GM18499 (cell line): ENCODE measurements at regions not wholly inside any gene's neighbourhood (a gene's known extent, or its start where the extent isn't known, plus 50 kb on each side); places are given as distances from the start of the nearest gene placed in this dataset.

Experiments used
- ATAC-seq: cut with Tn5 transposase; IDR thresholded peaks from one replicate; pipeline ENCODE4 v1.9.1; 2021; ENCODE audit warnings: moderate number of reproducible peaks; ENCODE audit not compliant: insufficient read depth, unreplicated experiment

DNA sequence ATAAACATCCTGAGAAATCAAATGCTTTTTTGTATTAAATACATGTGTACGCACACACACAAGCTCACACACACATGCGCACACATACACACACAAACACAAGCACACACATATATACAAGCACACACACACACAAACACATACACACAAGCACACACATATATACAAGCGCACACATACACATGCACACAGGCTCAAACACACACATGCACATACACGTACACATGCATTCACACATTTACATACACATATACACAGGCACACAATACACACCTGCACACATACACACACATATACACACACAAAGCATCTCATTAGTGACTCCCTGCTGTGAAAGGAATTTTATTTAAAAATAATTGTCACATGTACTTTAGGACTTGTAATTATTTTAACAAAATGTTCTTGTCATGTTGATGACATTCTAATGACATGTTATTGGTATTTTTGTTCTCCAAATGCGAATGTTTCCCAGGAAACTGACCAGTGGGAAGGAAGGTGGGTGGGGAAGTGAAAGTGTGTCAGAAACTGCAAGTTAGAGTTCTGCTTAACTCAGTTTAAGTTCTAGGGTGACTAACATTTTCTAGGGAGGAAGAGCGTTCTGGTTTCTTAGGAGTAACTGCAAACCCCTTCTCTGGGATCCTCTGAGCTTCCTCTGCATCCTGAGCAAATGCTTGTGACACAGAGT lies 113.9 kb upstream of the ZNF217 start:
- ATAC-seq: no peak

DNA sequence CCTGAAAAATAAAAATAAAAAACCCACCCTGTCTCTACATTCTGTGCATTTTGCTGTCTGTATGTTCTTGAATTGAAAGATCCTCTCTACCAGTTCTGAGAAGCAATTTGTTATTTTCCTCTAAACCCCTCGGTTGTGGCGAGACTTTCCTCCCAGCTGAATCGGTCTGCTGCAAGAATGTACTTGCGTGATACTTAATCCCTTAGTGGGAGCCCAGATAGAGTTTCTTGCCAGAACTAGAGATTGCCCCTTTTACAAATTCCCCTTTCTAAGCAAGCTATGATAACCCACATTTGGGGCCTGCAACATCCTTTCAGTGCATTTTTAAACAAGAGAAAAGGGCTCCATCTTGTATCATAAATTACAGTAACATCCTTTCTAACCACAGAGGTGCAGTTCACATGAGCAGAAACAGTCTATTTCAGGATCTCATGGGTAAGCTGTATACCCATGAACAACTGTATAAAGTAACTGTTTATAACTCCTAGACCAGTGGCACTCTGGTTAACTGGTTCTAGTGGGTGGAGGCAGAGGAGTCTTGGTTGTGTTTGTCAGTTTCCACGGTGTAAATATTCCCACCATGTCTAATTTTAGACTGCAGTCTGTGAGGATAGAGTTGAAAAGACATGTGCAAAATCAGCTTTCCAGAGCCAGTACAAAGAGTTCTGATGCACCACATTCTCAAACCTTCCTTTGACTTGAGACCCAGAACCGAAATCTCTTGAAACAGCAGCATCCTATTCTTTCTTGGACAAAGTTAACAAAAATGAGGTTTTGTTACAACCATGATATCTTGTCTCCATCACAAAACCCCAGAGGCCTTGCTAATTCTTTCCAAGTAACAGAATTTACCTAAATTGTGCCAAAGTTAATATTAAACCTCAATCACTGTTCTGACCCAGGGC lies 113.1 kb upstream of the ZNF217 start:
- no peak for ATAC-seq

DNA sequence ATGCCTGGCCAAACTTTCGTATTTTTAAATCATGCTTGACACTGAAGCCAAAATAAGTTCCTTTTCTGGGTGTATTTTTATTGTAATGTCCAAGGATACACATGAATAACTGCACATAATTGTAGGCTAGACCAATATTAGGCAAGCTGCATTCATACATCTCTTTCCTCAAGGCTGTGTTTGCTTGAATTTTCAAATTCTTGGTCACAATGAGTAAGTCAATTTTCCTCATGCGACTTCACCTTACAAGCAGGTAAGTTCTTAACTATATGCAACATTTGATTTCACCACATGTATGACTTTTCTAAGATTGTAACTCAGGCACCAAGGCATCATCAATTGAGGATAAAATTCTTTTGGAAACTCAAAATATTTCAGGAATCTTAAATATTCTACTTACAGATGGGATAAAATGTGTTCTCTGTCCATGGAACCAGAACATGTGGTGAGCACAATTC lies 112.4 kb upstream of the ZNF217 start:
- ATAC-seq: no peak

DNA sequence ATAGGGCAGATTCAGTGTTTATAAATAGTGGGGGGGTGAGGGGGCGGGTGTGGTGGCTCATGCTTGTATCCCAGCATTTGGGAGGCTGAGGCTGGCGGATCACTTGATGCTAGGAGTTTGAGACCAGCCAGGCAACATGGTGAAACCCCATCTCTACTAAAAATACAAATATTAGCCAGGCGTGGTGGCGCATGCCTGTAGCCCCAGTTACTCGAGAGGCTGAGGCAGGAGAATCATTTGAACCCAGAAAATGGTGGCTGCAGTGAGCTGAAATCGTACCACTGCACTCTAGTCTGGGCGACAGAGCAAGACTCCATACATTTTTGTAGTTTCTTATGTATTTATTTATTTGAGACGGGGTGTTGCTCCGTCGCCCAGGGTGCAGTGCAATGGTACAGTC lies 109.0 kb upstream of the ZNF217 start:
- no peak for ATAC-seq

DNA sequence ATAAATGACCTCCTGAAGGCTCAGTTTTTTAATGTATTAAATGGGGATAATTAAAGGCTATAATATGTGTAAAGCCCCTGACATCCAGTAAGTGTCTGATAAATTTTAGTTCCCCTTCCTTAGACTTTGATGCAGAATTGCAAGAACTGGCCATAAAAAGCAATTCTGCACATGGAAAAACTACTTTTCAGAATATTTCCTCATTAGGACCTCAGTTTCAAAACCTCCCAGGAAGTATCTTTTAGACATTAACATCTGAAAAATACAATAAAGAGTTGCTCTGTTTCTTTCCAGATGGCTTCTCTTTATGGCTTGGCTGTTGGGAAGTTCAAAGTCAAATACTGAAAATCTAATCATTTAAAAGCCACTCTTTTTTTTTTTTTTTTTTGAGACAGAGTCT lies 106.3 kb upstream of the ZNF217 start:
- ATAC-seq: no peak

DNA sequence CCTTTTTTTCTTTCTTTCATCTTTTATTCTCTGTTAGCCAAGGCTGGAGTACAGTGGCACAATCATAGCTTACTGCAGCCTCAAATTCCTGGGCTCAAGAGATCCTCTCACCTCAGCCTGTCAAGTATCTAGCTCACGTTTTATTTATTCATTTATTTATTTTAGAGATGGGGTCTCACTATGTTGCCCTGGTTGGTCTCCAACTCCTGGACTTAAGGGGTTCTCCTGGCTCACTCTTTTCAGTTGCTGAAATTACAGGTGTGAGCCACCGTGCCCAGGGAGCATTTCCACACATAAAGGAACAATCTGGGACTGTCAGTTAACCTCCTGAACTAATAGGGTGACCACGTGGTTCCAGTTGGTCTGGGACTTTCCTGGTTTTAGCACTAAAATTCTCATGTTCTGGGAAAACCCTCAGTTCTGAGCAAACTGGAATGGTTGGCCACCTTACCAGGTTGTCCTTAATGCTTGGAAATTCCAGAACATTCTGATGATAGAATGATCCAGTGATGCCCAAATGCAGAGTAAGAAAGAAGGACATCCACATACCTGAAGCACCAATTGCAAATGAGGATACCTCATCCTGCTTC lies 105.5 kb upstream of the ZNF217 start:
- no peak for ATAC-seq

DNA sequence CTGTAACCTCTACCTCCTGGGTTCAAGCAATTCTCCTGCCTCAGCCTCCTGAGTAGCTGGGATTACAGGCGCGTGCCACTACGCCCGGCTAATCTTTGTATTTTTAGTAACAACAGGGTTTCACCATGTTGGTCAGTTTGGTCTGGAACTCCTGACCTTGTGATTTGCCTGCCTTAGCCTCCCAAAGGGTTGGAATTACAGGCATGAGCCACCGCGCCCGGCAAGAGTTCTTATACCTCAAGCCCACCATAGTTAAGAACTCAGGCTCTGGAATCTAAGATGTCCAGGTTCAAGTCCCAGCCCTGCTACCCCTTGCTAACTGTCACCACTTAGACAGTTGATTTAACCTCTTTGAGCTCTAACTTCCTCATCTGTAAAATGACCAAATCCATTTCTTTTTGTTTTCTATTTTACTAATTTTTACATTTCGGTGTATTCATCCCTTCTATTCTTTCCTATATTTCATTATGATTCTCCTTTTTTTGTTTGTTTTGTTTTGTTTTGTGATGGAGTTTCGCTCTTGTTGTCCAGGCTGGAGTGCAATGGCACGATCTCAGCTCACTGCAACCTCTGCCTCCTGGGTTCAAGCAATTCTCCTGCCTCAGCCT lies 104.8 kb upstream of the ZNF217 start:
- ATAC-seq: no peak

DNA sequence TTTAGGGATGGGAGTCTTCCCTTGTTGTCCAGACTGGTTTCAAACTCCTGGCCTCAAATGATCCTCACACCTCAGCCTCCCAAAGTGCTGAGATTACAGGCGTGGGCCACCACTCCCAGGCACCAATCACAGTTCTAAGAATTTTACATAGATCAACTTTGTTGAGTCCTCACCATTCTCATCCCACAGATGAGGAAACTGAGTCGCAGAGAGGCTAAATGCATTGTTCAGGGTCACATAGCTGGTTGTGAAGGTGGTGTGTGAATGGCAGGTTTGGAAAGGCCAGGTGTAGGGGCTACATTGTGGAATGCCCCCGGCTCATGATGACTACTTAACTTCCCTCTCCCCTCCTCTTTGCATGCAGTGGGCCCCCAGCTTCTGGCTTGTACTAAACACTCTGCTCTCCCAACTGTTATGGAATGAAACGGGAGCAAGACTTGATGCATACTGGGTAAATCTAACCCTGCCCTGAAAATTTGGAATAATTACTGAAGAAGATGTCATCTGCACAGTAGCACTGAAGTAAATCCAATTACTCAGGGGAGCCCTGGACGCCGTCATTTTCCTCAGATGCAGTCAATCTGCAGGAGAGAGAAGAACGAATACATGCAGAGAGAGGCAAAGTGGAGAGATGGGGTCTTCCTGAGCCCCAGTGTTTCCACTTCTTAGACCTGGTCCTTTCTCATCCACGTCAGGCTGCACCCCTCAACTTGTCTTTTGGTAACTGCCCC lies 102.3 kb upstream of the ZNF217 start:
- ATAC-seq: no peak

DNA sequence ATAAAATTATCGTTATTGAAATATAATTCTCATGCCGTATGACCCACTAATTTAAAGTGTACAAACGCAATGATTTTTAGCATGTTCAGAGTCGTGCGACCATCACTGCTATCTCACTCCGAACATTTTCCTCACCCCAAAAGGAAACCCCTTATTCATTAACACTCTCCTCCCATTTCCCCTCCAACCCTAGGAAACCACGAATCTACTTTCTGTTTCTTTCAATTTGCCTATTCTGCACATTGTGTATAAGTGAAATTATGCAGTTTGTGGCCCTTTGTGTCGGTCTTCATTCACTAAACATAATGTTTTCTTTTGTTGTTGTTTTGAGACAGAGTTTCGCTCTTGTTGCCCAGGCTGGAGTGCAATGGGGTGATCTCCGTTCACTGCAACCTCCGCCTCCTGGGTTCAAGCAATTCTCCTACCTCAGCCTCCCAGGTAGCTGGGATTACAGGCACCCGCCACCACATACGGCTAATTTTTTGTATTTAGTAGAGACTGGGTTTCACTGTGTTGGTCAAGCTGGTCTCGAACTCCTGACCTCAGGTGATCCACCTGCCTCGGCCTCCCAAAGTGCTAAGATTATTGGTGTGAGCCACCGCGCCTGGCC lies 99.7 kb upstream of the ZNF217 start:
- ATAC-seq: no peak

DNA sequence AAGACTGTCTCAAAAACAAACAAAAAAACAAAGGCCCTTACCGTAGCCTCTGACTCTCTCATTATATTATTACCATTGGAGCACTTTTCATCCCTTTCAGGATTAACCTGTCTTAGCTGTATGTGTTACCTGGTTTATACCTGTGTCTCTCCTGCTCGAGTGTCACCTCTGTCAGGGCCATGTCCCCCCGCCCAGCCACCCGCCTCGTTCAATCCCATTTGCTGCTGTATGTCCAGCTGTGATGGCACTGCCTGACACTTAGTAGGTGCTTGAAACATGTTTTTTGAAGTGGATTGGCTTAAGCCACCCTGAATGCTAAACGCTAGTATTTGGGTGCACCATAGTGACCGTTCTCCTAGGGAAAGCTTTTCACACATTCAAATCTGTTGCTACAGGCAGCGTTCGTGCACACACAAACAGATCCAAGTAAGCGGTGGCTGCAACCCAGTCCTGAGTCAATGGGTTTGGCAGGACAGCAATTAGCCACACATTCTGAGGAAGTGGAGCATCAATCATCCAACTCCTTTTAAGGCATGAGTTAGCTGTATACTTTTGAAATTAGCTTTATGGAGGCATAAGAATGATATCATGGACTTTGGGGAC lies 98.9 kb upstream of the ZNF217 start:
- ATAC-seq: no peak

DNA sequence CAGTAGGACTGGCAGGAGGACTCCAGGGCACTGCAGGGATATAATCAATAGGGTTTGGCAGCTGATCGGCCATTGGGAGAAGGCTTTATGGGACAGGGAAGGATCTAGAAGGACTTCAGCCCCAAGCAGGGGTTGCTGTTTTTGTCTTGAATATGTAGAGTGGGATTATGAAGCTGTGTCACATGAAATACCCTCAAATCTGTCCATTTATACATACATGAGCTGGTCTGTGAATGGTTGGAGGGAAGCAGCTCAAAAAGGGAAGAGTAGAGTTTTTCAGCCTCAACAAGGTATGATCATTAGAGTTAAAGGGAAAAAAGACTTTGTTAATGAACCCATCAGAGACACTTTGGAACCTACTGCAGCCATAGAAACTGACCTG lies 98.2 kb upstream of the ZNF217 start:
- ATAC-seq: no peak

DNA sequence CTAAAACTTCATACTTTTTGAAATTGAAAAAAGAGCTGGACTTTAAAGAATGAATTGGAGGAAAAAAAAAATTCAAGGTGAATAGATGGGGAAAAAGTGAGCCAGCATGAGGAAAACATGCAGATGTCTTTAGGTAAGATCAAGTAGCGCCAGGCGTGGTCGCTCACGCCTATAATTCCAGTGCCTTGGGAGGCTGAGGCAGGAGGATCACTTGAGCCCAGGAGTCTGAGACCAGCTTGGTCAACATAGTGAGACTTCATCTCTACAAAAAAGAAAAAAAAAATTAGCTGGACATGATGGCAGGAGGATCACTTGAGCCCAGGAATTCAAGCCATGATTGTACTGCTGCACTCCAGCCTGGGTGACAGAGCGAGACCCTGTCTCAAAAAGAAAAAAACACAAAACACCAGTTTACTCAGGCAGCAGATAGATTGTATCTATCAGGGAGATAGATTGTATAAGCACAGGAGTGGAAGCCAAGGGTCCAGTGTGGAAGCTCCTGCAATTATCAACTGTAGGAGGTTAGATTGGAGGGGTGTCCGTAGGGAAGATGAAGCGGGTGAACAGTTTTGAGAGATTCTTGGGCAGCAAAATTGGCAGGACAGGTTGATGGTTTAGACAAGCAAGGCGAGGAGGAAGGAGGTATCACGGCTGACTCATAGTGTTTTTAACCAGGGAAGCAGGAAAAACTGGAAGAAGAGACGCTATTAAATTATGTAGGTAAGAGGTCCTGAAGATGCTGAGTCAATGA lies 97.6 kb upstream of the ZNF217 start:
- ATAC-seq: no peak

DNA sequence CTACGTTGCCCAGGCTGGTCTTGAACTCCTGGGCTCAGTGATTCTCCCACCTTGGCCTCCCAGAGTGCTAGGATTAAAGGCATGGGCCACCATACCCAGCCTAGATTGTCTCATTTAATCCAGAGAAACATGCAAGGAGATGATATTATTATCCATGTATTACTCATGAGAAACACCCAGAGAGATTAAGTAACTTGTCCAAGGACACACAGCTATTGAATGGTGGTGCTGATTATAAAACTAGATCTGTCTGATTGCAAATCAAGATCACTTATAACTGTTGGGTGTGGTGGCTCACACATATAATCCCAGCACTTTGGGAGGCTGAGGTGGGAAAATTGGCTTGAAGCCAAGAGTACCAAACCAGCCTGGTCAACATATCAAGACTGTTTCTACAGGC lies 94.4 kb upstream of the ZNF217 start:
- ATAC-seq: no peak

DNA sequence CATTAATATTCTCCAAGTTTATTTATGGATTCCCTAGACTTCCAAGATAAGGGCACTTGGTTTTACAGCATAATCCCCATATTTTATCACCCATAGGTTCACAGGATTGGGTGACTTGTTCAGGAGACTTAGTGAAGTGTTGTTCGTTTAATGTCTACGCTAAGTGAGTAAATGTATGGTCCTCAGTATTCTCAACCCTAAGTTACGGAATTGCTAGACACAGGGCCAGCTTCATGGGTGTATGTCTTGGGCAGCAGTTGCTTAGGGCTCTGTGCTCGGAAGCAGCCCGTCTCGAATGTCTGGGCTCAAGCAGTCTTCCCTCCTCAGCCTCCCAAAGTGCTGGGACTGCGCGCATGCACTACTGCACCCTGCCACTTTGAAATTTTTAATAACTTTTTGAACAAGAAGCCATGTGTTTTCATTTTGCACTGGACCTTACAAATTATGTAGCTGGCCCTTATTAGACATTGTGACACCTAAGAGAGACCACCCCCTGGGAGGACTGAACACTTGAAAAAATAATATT lies 91.5 kb upstream of the ZNF217 start:
- no peak for ATAC-seq

DNA sequence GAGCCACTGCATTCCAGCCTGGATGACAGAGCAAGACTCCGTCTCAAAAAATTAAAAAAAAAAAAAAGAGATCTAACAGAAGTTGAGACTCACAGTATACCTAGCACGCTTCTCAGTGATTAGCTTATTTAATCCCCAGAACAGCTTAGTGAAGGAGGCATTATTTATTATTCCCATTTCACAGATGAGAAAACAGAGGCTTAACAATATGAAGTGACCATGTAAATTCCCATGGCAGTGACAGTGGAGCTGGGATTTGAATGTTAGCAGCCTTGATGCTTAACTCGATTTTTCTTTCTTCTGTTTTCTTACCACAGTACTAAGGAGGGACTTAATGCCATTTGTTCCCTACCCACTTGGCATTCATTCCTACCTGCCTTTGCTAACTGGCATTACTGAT lies 89.9 kb upstream of the ZNF217 start:
- no peak for ATAC-seq

DNA sequence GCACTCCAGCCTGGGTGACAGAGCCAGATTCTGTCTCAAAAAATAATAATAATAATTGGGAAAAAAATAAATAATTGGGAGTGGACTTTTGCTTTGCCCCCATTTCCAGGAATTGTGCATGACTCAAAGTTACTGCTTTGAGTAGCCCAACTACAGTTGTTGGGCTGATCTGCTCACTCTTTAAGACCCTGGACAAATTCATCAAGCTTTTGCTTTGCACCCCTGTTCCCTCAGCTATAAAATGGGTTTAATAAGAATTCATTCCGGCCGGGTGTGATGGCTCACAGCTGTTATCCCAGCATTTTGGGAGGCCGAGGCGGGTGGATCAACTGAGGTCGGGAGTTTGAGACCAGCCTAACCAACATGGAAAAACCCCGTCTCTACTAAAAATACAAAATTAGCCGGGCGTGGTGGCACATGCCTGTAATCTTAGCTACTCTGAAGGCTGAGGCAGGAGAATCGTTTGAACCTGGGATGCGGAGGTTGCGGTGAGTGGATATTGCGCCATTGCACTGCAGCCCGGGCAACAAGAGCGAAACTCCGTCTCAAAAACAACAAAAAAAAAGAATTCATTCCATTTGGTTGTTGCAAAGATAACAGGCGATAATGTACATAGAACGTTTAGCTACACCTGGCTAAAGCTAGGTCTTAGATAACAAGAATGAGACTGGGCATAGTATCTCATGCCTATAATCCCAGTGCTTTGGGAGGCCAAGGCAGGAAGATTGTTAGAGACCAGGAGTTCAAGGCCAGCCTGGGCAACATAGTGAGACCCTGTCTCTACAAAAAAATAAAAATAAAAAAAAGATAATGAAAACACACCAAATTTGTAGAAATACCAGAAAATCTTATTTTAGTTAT lies 87.9 kb upstream of the ZNF217 start:
- no peak for ATAC-seq

DNA sequence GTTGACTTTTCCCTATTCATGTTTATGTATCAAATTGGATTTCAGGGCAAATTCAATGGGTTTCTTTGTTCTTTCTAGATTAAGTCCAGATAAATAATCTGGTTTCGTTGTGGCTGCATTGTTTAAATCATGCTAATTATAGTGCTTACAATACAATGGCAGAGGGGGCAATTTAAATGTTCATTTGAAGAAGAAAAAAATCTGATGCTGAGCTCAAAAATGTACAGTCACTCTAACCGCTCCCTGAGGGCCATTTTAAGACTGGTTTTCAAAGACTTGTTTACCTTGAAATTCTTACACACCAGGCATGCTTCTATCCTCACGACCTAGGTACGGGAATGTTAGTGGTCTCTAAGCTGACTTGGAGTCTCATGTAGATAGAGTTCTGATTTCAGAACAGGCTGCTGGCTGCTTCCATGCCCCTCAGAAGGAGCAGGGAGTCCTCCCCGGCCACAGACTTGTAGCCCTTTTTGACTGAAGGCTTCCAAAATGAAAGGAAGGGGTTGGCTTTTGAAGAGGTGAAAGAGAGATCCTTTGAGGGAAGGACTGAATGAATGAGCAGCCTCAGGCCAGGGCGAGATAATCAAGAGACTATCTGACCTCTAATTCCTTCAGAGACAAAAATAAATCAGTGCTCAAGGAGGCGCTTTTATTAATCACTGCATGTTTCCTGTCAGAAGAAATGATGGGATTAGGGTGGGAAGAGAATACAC lies 86.1 kb upstream of the ZNF217 start:
- ATAC-seq: no peak
